SK-MEL-5 (cell line): ENCODE measurements at regions not wholly inside any gene's neighbourhood (a gene's known extent, or its start where the extent isn't known, plus 50 kb on each side); places are given as distances from the start of the nearest gene placed in this dataset.
A peak's percentile ranks its signal among the peaks of the same experiment; 100 is the strongest.
"Not testable (repeated sequence)": the region's sequence is repeated elsewhere in the genome, so short reads cannot be mapped to it uniquely, and the experiment has no call there.

Experiments
- DNase-seq: peaks from one replicate; pipeline ENCODE4 v3.0.0-alpha.2; 2016; ENCODE audit warnings: low read depth, low spot score
- in situ Hi-C: cut with HindIII; loops from 2 replicates; pipeline ENCODE4 v1.10.0; 2016; ENCODE audit warnings: low sequenced_read_pairs, high pct_unique_total_duplicates, low pct_unique_long_range_greater_than_20kb

GRCh38 chr1:222051311-222051710, 309.4 kb upstream of the DUSP10 start:
- DNase-seq, in situ Hi-C loops: not testable (repeated sequence)

GRCh38 chr1:222049661-222050060, 307.8 kb upstream of the DUSP10 start:
- DNase-seq, in situ Hi-C loops: not testable (repeated sequence)

GRCh38 chr1:222049176-222049575, 307.3 kb upstream of the DUSP10 start:
- no peak for DNase-seq
- in situ Hi-C loops = no loop called here

GRCh38 chr1:222048094-222048595, 306.3 kb upstream of the DUSP10 start:
- peak; percentile 43 for DNase-seq
- in situ Hi-C loops = no loop called here

- DNase-seq = peak; percentile 92
- in situ Hi-C loops = no loop called here
These were observed 305.5 kb upstream of the DUSP10 start for GRCh38 chr1:222047366-222047765.

- DNase-seq = no peak
- in situ Hi-C loops = no loop called here
These were observed 304.9 kb upstream of the DUSP10 start for GRCh38 chr1:222046684-222047263.

GRCh38 chr1:222045786-222046185, 303.9 kb upstream of the DUSP10 start:
- DNase-seq = no peak
- in situ Hi-C loops = no loop called here

- in situ Hi-C loops = no loop called here
- no peak for DNase-seq
These were observed 303.3 kb upstream of the DUSP10 start for GRCh38 chr1:222045236-222045635.

GRCh38 chr1:222043444-222044292, 301.8 kb upstream of the DUSP10 start:
- DNase-seq = no peak
- in situ Hi-C loops = no loop called here

- in situ Hi-C loops = no loop called here
- DNase-seq = no peak
These were observed 300.2 kb upstream of the DUSP10 start for GRCh38 chr1:222042120-222042519.

- DNase-seq = no peak
- in situ Hi-C loops = no loop called here
These were observed 299.1 kb upstream of the DUSP10 start for GRCh38 chr1:222040955-222041354.

GRCh38 chr1:222040121-222040805, 298.4 kb upstream of the DUSP10 start:
- no peak for DNase-seq
- in situ Hi-C loops = no loop called here

- in situ Hi-C loops = no loop called here
- no peak for DNase-seq
These were observed 297.1 kb upstream of the DUSP10 start for GRCh38 chr1:222038971-222039370.

GRCh38 chr1:222037720-222038119, 295.8 kb upstream of the DUSP10 start:
- in situ Hi-C loops = no loop called here
- DNase-seq = no peak

- in situ Hi-C loops = no loop called here
- no peak for DNase-seq
These were observed 292.9 kb upstream of the DUSP10 start for GRCh38 chr1:222034790-222035189.

GRCh38 chr1:222033450-222033849, 291.6 kb upstream of the DUSP10 start:
- DNase-seq = no peak
- in situ Hi-C loops = no loop called here

GRCh38 chr1:222031318-222031717, 289.4 kb upstream of the DUSP10 start:
- in situ Hi-C loops = no loop called here
- no peak for DNase-seq

GRCh38 chr1:222028676-222029075, 286.8 kb upstream of the DUSP10 start:
- in situ Hi-C loops = no loop called here
- no peak for DNase-seq
